ENCODE measurements at regions not wholly inside any gene's neighbourhood (a gene's known extent, or its start where the extent isn't known, plus 50 kb on each side); places are given as distances from the start of the nearest gene placed in this dataset.

DNA sequence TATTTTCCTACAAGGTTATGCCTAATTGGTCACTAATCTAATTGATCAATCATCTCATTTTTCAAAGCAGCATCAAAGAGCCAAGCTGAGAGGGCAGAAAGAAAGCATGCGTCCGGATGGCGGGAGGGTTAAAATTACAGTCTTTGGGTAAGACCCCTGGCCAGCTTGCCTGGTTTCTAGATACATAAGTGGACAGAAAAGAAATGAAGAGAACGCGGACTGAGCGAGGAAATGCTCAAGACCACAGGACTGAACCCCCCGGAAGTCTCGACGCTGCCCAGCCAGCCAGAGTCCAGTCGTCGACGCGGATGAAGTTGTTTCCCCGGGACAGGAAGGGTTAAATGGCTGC, 297.2 kb downstream of the OMA1 start:
- no peak for TF ChIP-seq POLR2AphosphoS5 (IDR thresholded peaks at IDR 0.05; ENCODE audit: low read depth, low read length)
- TF ChIP-seq POLR2A (IDR thresholded peaks at IDR 0.05; ENCODE audit: low read depth, low read length), result no peak
- TF ChIP-seq TAF1 (IDR thresholded peaks at IDR 0.05; ENCODE audit: borderline replicate concordance, low read depth, low read length), result no peak
